ENCODE measurements at regions not wholly inside any gene's neighbourhood (a gene's known extent, or its start where the extent isn't known, plus 50 kb on each side); places are given as distances from the start of the nearest gene placed in this dataset.
"Not testable (repeated sequence)": the region's sequence is repeated elsewhere in the genome, so short reads cannot be mapped to it uniquely, and the experiment has no call there.

GRCh38 chr9:42430674-42431615, 247.5 kb downstream of the SPATA31A6 start:
- H3K4me1 Mint-ChIP-seq; H3K27me3 Mint-ChIP-seq; H3K27ac Mint-ChIP-seq; H3K36me3 Mint-ChIP-seq (ENCODE audit: low read depth); H3K9me3 Mint-ChIP-seq; H3K4me3 Mint-ChIP-seq: not testable (repeated sequence)
- ATAC-seq (replicated peaks), result peak; percentile 28

DNA sequence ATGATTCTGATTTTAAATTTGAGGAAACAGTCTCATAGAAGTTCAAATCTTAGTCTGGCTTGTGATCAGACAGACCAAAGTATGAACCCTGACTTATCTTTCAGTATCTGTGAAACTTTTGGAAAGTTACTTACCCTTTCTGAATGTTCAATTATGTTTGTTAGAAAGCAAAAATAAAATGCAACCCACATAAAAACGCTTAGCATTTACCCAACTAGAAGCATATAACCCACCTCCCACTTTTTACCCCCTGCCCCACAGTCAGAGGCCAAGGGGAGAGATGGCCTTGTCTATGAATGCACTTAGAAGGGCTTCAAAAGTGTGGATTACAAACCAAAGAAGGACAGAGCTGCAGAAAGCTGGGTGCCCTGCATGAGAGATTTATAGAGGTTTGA, 248.2 kb downstream of the SPATA31A6 start:
- H3K4me1 Mint-ChIP-seq; H3K4me3 Mint-ChIP-seq; H3K27ac Mint-ChIP-seq; H3K27me3 Mint-ChIP-seq; H3K36me3 Mint-ChIP-seq (ENCODE audit: low read depth); H3K9me3 Mint-ChIP-seq; ATAC-seq (replicated peaks): not testable (repeated sequence)

- not testable (repeated sequence) for H3K36me3 Mint-ChIP-seq (ENCODE audit: low read depth); H3K27me3 Mint-ChIP-seq; H3K4me3 Mint-ChIP-seq; H3K9me3 Mint-ChIP-seq; H3K4me1 Mint-ChIP-seq; H3K27ac Mint-ChIP-seq
- peak; percentile 9 for ATAC-seq (replicated peaks)
These were observed 251.6 kb downstream of the SPATA31A6 start for GRCh38 chr9:42434844-42435714.

DNA sequence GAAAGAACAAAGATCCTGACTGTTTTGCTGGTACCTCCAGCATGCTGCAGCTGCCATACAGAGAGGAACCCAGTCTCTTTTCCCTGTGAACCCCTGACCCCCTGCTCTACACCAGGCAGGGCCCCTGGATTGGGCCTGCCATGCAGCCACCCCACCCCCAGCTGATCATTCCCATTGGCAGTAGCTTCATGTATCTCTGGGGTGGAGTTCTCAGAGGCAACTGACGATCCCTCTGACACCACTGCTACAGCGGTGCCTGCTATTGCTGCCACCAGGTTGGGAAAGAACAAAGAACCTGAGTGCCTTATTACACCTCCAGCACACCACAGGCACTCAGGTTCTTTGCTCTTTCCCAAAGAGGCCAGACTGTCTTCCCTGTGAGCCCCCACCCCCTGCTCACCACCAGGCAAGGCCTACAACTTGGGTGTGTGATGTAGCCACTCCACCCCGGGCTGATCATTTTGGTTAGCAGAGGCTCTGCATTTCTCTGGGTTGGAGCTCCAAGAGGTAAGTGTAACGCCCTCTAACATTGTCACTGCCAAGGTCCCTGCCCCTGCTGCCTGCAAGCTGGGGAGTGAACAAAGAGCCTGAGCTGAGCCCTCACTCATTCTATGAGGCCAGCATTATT, 252.4 kb downstream of the SPATA31A6 start:
- H3K27me3 Mint-ChIP-seq; H3K27ac Mint-ChIP-seq; H3K9me3 Mint-ChIP-seq; H3K4me1 Mint-ChIP-seq; H3K36me3 Mint-ChIP-seq (ENCODE audit: low read depth); H3K4me3 Mint-ChIP-seq: not testable (repeated sequence)
- ATAC-seq (replicated peaks), result peak; percentile 9

DNA sequence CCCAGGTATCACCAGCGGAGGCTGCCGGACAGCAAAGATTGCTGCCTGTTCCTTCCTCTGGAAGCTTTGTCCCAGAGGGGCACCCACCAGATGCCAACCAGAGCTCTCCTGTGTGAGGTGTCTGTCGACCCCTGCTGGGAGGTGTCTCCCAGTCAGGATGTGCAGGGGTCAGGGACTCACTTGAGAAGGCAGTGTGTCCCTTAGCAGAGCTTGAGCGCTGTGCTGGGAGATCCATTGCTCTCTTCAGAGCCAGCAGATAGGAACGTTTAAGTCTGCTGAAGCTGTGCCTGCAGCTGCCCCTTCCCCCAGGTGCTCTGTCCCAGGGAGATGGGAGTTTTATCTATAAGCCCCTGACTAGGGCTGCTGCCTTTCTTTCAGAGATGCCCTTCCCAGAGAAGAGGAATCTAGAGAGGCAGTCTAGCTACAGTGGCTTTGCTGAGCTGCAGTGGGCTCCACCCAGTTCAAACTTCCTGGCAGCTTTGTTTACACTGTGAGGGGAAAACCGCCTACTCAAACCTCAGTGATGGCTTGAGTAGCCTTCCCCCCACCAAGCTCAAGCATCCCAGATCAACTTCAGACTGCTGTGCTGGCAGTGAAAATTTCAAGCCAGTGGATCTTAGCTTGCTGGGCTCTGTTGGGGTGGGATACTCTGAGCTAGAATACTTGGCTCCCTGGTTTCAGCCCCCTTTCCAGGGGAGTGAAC, 253.7 kb downstream of the SPATA31A6 start:
- not testable (repeated sequence) for H3K36me3 Mint-ChIP-seq (ENCODE audit: low read depth); H3K4me3 Mint-ChIP-seq; H3K27me3 Mint-ChIP-seq; H3K9me3 Mint-ChIP-seq; H3K4me1 Mint-ChIP-seq; H3K27ac Mint-ChIP-seq
- ATAC-seq (replicated peaks), result peak; percentile 56

- H3K4me3 Mint-ChIP-seq; ATAC-seq (replicated peaks); H3K27me3 Mint-ChIP-seq; H3K4me1 Mint-ChIP-seq; H3K27ac Mint-ChIP-seq; H3K9me3 Mint-ChIP-seq; H3K36me3 Mint-ChIP-seq (ENCODE audit: low read depth): not testable (repeated sequence)
These were observed 259.2 kb downstream of the SPATA31A6 start for GRCh38 chr9:42442680-42443079.

- H3K36me3 Mint-ChIP-seq (ENCODE audit: low read depth); H3K9me3 Mint-ChIP-seq; H3K4me3 Mint-ChIP-seq; H3K27ac Mint-ChIP-seq; ATAC-seq (replicated peaks); H3K4me1 Mint-ChIP-seq; H3K27me3 Mint-ChIP-seq: not testable (repeated sequence)
These were observed 260.0 kb downstream of the SPATA31A6 start for GRCh38 chr9:42443414-42443813.

DNA sequence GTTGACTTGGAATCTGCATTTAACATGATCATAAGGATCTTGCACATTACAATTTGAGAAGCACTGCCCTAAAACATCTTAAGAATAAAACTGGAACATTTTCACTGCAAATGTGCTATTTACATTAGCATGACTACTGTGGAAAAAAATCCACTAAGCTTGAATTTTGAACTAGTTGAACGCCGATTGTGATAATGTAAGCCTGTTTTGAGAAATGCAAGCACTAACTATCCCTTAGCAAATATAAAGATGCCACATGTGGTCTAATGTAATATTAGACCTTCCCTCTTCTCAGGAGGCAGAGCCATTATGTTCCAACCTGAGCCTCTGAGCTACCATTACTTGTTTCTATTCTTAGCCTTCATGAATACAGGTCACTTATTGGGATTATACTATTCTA, 278.0 kb downstream of the SPATA31A6 start:
- not testable (repeated sequence) for H3K4me3 Mint-ChIP-seq; H3K4me1 Mint-ChIP-seq; H3K36me3 Mint-ChIP-seq (ENCODE audit: low read depth); H3K9me3 Mint-ChIP-seq; H3K27ac Mint-ChIP-seq; H3K27me3 Mint-ChIP-seq; ATAC-seq (replicated peaks)

DNA sequence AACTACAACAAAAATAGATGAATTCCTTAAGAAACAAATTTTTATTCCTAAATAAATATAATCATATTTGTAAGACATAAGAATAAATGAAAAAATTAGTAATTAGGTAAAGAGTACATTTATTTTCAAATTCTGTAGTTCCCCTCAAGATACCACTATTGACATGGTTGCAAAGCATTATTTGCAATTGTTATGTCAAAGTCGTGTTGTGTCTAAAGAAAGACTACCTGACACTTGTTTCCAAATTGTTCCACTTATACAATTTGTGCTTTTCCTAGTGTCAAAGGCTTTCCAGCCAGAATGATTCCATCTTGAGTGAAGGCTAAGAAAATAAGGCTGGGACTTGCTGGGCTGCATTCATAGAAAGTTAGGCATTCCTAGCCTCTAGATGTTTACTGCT, 278.4 kb downstream of the SPATA31A6 start:
- H3K9me3 Mint-ChIP-seq; H3K36me3 Mint-ChIP-seq (ENCODE audit: low read depth); H3K27ac Mint-ChIP-seq; H3K4me3 Mint-ChIP-seq; ATAC-seq (replicated peaks); H3K4me1 Mint-ChIP-seq; H3K27me3 Mint-ChIP-seq: not testable (repeated sequence)

DNA sequence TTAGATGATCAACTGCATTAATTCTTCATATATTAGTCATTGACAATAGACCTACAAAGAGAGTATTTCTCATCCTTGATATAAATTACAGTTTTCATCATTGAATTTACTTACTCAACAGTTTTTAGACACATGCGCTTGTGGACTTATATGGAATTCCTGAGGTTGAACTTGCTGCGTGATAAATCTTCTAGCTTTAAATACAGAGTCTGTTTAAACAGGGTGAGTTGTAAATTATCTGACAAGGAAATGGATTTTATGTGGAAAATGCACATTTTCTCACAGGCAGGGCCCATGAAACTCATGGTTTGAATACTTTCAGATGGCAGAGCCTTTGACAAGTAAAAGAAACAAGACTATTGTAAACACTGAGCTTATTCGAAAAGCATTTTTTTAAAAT, 280.5 kb downstream of the SPATA31A6 start:
- H3K36me3 Mint-ChIP-seq (ENCODE audit: low read depth); H3K27ac Mint-ChIP-seq; H3K27me3 Mint-ChIP-seq; H3K4me3 Mint-ChIP-seq; ATAC-seq (replicated peaks); H3K9me3 Mint-ChIP-seq; H3K4me1 Mint-ChIP-seq: not testable (repeated sequence)

DNA sequence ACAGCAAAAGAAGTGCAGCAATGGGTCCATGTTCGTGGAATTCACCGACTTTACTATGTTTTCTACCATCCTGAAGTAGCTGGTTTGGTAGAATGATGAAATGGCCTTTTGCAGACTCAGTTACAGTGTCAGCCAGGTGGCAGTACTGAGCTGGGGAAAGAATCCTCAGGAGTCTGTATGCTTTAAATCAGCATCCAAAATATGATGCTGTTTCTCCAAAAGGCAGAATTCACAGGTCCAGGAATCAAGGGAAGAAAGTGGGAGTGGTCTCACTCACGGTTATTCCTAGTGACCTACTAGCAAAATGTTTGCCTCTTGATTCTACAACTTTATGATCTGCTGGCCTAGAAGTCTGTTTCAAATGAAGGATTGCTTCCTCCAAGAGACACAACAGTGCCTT, 287.1 kb downstream of the SPATA31A6 start:
- not testable (repeated sequence) for H3K4me3 Mint-ChIP-seq; H3K9me3 Mint-ChIP-seq; ATAC-seq (replicated peaks); H3K27me3 Mint-ChIP-seq; H3K4me1 Mint-ChIP-seq; H3K36me3 Mint-ChIP-seq (ENCODE audit: low read depth); H3K27ac Mint-ChIP-seq

DNA sequence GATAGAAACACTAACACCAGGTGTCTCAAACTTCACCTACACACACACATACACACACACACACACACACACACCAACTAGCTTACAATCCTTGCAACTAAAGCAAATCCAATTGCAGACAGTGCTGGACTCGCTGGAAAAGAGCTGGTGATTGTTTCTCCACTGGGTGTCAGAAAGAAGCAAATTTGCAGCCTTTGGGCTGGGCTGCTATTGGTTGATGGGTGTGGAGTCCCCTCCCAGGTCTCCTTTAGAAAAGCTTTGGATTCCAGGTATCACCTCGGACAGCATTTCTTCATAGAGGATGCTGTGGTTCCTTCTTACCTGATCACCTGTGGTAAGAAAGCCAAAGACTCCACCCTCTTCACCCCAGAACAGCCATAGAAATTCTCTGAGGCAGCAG, 307.5 kb downstream of the SPATA31A6 start:
- not testable (repeated sequence) for ATAC-seq (replicated peaks); H3K27ac Mint-ChIP-seq

DNA sequence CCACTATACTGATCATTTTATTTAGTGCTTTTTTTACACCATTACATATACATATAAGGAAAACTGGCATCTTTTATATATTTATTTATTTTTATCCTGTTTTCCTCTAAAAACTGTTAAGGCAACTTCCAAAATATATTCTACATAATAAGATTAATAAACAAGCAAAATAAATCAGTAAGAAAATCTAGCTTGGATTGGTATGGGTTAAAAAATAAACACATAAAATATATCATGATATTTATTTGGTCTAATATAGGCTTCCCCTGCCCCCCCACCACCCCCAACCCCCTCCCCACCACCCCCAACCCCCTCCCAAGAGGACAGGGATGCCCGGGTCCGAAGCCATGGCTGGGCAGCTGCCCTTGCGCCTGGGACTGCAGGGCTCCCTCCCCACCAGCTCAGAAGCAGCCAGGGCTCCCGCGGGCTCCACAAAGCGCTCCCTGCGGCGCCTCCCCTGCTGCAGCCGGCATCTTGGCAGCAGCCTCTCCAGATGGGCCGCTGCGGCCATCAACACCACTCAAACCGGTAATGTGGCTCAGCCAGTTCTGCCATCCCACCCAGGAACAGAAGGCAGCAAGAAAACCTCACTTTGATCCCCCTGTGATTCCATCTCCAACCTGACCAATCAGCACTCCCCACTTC, 319.3 kb downstream of the SPATA31A6 start:
- H3K27me3 Mint-ChIP-seq; H3K9me3 Mint-ChIP-seq; H3K4me1 Mint-ChIP-seq; H3K36me3 Mint-ChIP-seq (ENCODE audit: low read depth); H3K4me3 Mint-ChIP-seq; H3K27ac Mint-ChIP-seq; ATAC-seq (replicated peaks): not testable (repeated sequence)

More for the DNA sequence above, 307.5 kb downstream of the SPATA31A6 start:
- not testable (repeated sequence) for H3K4me3 Mint-ChIP-seq; H3K36me3 Mint-ChIP-seq (ENCODE audit: low read depth); H3K4me1 Mint-ChIP-seq; H3K9me3 Mint-ChIP-seq; H3K27me3 Mint-ChIP-seq

DNA sequence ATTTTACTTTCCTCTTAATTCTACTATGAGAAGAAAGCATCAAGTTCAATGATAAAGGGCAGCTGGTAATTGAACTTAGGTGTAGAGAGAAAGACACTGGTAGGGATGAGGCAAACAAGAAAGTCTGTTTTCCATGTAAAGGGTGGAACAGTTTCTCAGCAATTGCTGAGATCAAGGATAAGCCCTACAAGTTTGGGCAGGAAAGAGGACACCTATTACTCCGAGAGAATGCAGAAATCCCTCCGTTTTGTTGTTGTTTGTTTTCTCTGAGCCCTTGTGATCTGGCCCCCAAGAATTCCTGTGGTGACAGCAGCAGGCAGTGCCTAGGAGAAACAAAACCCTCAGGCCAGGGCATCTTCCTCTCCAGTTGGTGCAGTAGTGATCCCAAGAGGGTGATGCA, 324.7 kb downstream of the SPATA31A6 start:
- not testable (repeated sequence) for H3K4me3 Mint-ChIP-seq; H3K9me3 Mint-ChIP-seq; H3K4me1 Mint-ChIP-seq; H3K36me3 Mint-ChIP-seq (ENCODE audit: low read depth); H3K27me3 Mint-ChIP-seq; ATAC-seq (replicated peaks); H3K27ac Mint-ChIP-seq
